Omental fat pad (tissue), 1 donor: ENCODE measurements at regions not wholly inside any gene's neighbourhood (a gene's known extent, or its start where the extent isn't known, plus 50 kb on each side); places are given as distances from the start of the nearest gene placed in this dataset.
A peak's percentile ranks its signal among the peaks of the same experiment; 100 is the strongest.
"Not testable (repeated sequence)": the region's sequence is repeated elsewhere in the genome, so short reads cannot be mapped to it uniquely, and the experiment has no call there.

Source experiments
- ATAC-seq: fragments of 150-250 bp; one replicate; pipeline ENCODE4 v1.9.1; 2016; ENCODE audit warnings: mild to moderate bottlenecking, moderate library complexity; ENCODE audit not compliant: low FRiP score
- DNase-seq: peaks from one replicate; pipeline ENCODE4 v3.0.0-alpha.2; 2019; ENCODE audit warnings: low spot score

- not testable (repeated sequence) for DNase-seq, ATAC-seq
Observed at GRCh38 chr9:39018107-39018506, 269.9 kb downstream of the CNTNAP3 start.

DNA sequence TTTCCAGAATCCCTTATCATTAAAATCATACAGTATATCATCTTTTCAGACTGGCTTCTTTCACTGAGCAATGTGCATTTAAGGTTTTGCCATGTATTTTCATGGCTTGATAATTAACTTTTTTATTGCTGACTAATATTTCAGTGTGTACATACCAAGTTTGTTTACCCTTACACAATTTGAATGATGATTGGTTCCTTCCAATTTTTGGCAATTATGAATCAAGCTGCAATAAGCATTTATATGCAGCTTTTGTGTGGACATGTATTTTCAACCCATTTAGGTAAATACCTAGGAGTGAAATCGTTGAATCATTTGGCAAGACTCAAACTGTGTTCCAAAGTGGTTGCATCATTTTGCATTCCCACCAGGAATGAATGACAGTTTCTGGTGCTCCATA is 272.8 kb downstream of the CNTNAP3 start:
- not testable (repeated sequence) for DNase-seq, ATAC-seq

DNA sequence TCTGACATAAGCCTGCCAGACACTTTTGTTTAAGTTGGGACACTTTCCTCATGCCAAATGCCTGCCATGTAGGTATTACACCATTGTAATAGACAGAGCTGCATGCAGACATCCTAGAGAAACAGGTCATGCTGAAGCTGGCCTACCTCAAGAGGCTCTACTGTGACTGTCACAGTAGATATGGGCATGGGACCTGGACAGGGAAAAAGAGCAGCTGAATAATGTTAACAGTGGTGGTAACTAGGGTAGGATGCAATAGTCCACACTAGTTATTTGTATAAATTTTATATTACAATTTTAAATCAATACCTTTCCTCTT is 273.2 kb downstream of the CNTNAP3 start:
- DNase-seq = not testable (repeated sequence)
- peak; percentile 14 for ATAC-seq

- DNase-seq = not testable (repeated sequence)
- ATAC-seq = peak; percentile 35
Observed at GRCh38 chr9:39014096-39014804, 273.7 kb downstream of the CNTNAP3 start.

- ATAC-seq, DNase-seq: not testable (repeated sequence)
Observed at GRCh38 chr9:39009743-39010142, 278.2 kb downstream of the CNTNAP3 start.

DNA sequence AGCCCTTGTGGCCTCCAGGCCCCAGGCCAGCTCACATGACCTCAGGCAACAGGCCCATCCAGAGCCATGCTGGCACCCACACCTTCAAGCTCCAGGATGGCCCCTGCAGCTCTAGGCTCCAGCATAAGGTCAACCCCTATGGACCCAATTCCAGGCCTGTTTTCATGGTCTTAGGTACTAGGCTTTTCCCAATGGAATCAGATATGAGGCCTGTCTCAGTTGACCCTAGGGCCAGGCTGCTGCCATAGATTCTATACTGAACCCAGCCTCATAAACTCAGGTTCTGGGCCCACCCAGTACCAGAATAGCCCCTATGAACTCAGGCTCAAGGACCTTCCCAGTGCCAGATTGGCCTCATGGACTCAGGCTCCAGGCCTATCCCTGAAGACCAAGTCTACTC is 278.6 kb downstream of the CNTNAP3 start:
- not testable (repeated sequence) for ATAC-seq, DNase-seq

GRCh38 chr9:39008907-39009306 is 279.1 kb downstream of the CNTNAP3 start:
- not testable (repeated sequence) for DNase-seq, ATAC-seq

- not testable (repeated sequence) for DNase-seq
- peak; percentile 35 for ATAC-seq
Observed at GRCh38 chr9:39005736-39006135, 282.2 kb downstream of the CNTNAP3 start.

GRCh38 chr9:39001085-39001593 is 281.2 kb upstream of the FAM240B start:
- not testable (repeated sequence) for DNase-seq, ATAC-seq

DNA sequence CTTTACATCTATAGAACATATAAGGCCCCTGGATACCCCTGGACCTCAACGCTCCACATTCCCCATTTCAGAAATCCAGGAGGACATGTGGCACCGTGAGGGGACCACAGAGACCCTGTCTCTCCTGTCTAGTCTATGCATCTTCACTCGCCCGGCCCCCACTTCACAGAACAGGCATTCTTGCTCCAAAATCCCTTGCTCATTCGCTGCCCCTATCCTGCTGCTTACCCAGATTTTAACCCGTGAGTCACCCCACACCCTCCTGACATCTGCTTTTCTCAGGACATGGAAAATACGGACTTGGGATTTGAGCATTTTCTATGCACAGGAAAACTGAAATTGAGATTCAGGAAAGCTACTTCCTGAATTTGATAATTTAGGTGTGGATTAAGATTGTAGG is 279.3 kb upstream of the FAM240B start:
- DNase-seq = not testable (repeated sequence)

GRCh38 chr9:38993690-38994089 is 273.8 kb upstream of the FAM240B start:
- not testable (repeated sequence) for ATAC-seq, DNase-seq

More for the DNA sequence above, 279.3 kb upstream of the FAM240B start:
- not testable (repeated sequence) for ATAC-seq

- DNase-seq = not testable (repeated sequence)
- ATAC-seq = peak; percentile 57
Observed at GRCh38 chr9:38993156-38993555, 273.2 kb upstream of the FAM240B start.

- DNase-seq, ATAC-seq: not testable (repeated sequence)
Observed at GRCh38 chr9:38978734-38979133, 258.8 kb upstream of the FAM240B start.

GRCh38 chr9:38969480-38969879 is 249.5 kb upstream of the FAM240B start:
- not testable (repeated sequence) for ATAC-seq, DNase-seq

GRCh38 chr9:38968651-38969374 is 248.9 kb upstream of the FAM240B start:
- DNase-seq = not testable (repeated sequence)
- peak; percentile 38 for ATAC-seq

DNA sequence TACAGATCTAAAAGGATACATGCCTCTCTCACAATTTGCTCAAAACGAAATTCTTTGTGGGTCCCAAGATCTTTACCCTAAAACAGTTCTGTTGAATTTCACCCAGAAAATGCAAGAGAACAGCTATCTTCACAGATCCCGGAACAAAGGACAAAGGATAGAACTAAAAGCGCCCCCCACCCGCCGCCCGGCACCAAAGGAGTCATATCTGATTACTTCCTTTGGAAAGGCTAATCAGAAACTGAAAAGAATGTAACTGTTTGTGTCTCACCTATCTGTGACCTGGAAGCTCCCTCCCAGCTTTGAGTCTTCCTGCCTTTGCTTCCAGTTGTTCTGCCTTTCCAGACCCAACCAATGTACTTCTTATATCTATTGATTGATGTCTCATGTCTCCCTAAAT is 247.9 kb upstream of the FAM240B start:
- ATAC-seq, DNase-seq: not testable (repeated sequence)

- ATAC-seq, DNase-seq: not testable (repeated sequence)
Observed at GRCh38 chr9:38967285-38967684, 247.4 kb upstream of the FAM240B start.

DNA sequence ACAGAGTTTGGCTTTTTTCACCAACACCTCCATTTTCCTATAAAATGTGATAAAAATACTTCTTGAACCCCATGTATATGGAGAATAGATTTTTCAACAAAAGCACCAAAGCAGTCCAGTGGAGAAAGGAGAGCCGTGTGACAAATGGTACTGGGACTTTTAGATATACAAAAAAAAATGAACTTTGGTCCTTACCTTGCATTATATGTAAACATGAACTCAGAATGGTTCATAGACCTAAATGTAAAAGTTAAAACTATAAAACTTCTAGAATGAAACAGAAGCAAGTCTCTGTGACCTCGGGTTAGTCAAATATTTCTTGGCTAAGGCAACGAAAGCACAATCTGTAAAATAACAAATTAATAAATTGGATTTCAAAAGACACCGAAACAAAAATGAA is 239.9 kb upstream of the FAM240B start:
- not testable (repeated sequence) for ATAC-seq, DNase-seq

- not testable (repeated sequence) for ATAC-seq, DNase-seq
Observed at GRCh38 chr9:38955837-38956236, 235.9 kb upstream of the FAM240B start.

- not testable (repeated sequence) for DNase-seq
- ATAC-seq = peak; percentile 95
Observed at GRCh38 chr9:38952715-38953341, 232.9 kb upstream of the FAM240B start.
